Stomach (tissue), 8 donors: ENCODE measurements at regions not wholly inside any gene's neighbourhood (a gene's known extent, or its start where the extent isn't known, plus 50 kb on each side); places are given as distances from the start of the nearest gene placed in this dataset.

ENCODE experiments used
- DNase-seq, 2 donors: peaks; one replicate each; pipeline versions ENCODE4 v3.0.0 to v3.0.0-alpha.2; 2013 to 2019
- H3K27ac ChIP-seq, 5 donors: fragments of 200-600 bp in 4 of 5; sonication (generic) in 4 of 5; one replicate each; pipeline ENCODE4 v1.5.1; 2013 to 2019; ENCODE audit warnings: mild to moderate bottlenecking in 1 of 5, moderate library complexity in 1 of 5
- H3K27me3 ChIP-seq, 3 donors: fragments of 200-600 bp; sonication (generic); one replicate each; pipeline ENCODE4 v1.5.1; 2017 to 2019; ENCODE audit warnings: mixed run types in 1 of 3
- H3K36me3 ChIP-seq, 4 donors: fragments of 200-600 bp; sonication (generic); 1 replicate in 3 of 4; 2 replicates in 1 of 4; pipeline ENCODE4 v1.5.1; 2016 to 2019
- H3K4me1 ChIP-seq, 4 donors: fragments of 200-600 bp; sonication (generic); one replicate each; pipeline ENCODE4 v1.5.1; 2016 to 2019
- H3K4me3 ChIP-seq, 4 donors: fragments of 200-600 bp; sonication (generic) in 3 of 4; one replicate each; pipeline ENCODE4 v1.5.1; 2016 to 2019; ENCODE audit warnings: mild to moderate bottlenecking in 1 of 4
- H3K9me3 ChIP-seq, 4 donors: fragments of 200-600 bp; sonication (generic); one replicate each; pipeline ENCODE4 v1.5.1; 2016 to 2019
- EP300 ChIP-seq: sonication (generic); formaldehyde crosslinking; IDR thresholded peaks from one replicate; pipeline ENCODE4 v1.6.1; 2017; ENCODE audit warnings: antibody characterized with exemption
- POLR2A ChIP-seq, 4 donors: fragments of 450-650 bp; IDR thresholded peaks; one replicate each; pipeline ENCODE4 v1.6.1; 2016; ENCODE audit warnings: antibody characterized with exemption in 4 of 4, control low read depth in 2 of 4, mild to moderate bottlenecking in 1 of 4, moderate library complexity in 1 of 4
- POLR2AphosphoS5 ChIP-seq, 3 donors: sonication (generic); formaldehyde crosslinking; IDR thresholded peaks; one replicate each; pipeline ENCODE4 v1.6.1; 2016; ENCODE audit warnings: antibody characterized with exemption in 3 of 3
- WGBS, 5 donors: extraction: QIAGEN DNeasy Blood & Tissue Kit in 3 of 5; methylation state at CpG; one replicate each; pipeline versions ENCODE4 v1.1.5 to v1.1.7; 2013 to 2018; 5-methylcytosine and 5-hydroxymethylcytosine counted together
- intact Hi-C: fragments of 100-400 bp; cut with DNase I; formaldehyde crosslinking; loops from one replicate; pipeline ENCODE4 v1.15.1; 2023; ENCODE audit warnings: low total_unique reads
- TF ChIP-seq, protein P1 (sequence below), 7 experiments: fragments of 450-650 bp in 4 of 7; fragments of 200-600 bp in 3 of 7; sonication (generic) in 3 of 7; IDR thresholded peaks; one replicate each; pipeline ENCODE4 v1.5.1; 2016 to 2019; ENCODE audit warnings: antibody characterized with exemption in 7 of 7, control low read depth in 2 of 7, mild to moderate bottlenecking in 1 of 7
- donor health status: healthy with polysubstance abuse.
- donor health status: Bipolar disorder and iron deficiency.
- donor health status: healthy.

DNA sequence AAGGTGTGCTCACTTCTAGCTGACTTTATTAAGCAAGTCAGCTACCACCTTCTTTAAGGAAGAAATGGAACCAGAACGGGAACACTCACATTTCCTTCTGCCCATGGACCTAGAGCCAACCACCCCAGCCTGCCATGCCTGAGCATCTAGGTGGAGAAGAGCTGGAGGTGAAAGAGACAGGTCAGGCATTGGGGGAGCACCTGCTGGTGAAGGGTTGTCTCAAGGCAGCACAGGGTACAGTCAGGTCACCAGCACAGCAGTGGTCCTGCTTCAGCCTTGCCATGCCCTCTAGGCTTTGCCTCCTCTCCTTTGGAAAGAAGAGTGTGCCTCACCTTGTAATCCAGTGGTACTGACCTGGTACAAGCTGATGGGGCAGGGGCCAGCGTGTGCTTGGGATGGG, 107.9 kb downstream of the KCNF1 start:
- no peak overlapping the region for H3K4me3 ChIP-seq
- no peak for TF ChIP-seq EP300
- TF ChIP-seq POLR2AphosphoS5 (IDR thresholded peaks at IDR 0.05) = no peak
- TF ChIP-seq, protein P1, sequence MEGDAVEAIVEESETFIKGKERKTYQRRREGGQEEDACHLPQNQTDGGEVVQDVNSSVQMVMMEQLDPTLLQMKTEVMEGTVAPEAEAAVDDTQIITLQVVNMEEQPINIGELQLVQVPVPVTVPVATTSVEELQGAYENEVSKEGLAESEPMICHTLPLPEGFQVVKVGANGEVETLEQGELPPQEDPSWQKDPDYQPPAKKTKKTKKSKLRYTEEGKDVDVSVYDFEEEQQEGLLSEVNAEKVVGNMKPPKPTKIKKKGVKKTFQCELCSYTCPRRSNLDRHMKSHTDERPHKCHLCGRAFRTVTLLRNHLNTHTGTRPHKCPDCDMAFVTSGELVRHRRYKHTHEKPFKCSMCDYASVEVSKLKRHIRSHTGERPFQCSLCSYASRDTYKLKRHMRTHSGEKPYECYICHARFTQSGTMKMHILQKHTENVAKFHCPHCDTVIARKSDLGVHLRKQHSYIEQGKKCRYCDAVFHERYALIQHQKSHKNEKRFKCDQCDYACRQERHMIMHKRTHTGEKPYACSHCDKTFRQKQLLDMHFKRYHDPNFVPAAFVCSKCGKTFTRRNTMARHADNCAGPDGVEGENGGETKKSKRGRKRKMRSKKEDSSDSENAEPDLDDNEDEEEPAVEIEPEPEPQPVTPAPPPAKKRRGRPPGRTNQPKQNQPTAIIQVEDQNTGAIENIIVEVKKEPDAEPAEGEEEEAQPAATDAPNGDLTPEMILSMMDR (IDR thresholded peaks at IDR 0.05) = no peak
- no peak for TF ChIP-seq POLR2A (IDR thresholded peaks at IDR 0.05)
- 72 to 87% (median 85%) methylated on average over 2 of the region's 2 CpGs for WGBS, 5 donors
- H3K27me3 ChIP-seq = peaks cover 0 to 28% (median 0%) of the 10 kb centered on the region in 3 donors
- intact Hi-C loops = no loop called here
- no peak for DNase-seq
- H3K36me3 ChIP-seq = no peaks in the 10 kb centered on the region
- H3K4me1 ChIP-seq = peaks cover 0 to 7% (median 2%) of the 10 kb centered on the region in 4 donors
- no peak overlapping the region for H3K27ac ChIP-seq
- no peaks in the 10 kb centered on the region for H3K9me3 ChIP-seq

DNA sequence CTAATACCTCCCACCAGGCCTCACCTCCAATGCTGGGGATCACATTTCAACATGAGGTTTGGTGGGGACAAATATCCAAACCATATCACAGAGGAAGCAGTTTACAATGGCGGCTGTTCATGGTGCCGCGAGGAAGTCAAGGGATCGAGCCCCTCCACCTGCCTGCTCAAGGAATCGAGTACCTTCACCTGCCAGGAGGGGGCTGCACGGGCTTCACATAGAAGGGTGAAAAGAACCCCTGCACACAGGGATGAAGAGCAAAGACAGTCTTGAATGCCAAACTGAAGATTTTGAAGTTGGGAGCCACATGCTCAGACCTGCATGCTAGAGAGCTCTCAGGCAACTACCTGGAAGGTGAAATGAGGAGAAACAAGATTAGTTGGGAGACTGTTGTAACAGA, 110.3 kb downstream of the KCNF1 start:
- Histone ChIP-seq H3K36me3 (no peaks in the 10 kb centered on the region), H3K4me1 (peaks cover 0 to 7% (median 2%) of the 10 kb centered on the region in 4 donors), H3K27me3 (peaks cover 0 to 22% (median 0%) of the 10 kb centered on the region in 3 donors), H3K4me3 (no peak overlapping the region), H3K9me3 (no peaks in the 10 kb centered on the region), H3K27ac (no peak overlapping the region)
- intact Hi-C loops = no loop called here
- TF ChIP-seq EP300 (no peak), POLR2A (IDR thresholded peaks at IDR 0.05) (no peak), POLR2AphosphoS5 (IDR thresholded peaks at IDR 0.05) (no peak)
- TF ChIP-seq, protein P1 (IDR thresholded peaks at IDR 0.05) = no peak
- DNase-seq = peak in 1 of 2 donors; percentile 13
- 81 to 91% (median 88%) methylated on average over 6 of the region's 6 CpGs for WGBS, 5 donors

DNA sequence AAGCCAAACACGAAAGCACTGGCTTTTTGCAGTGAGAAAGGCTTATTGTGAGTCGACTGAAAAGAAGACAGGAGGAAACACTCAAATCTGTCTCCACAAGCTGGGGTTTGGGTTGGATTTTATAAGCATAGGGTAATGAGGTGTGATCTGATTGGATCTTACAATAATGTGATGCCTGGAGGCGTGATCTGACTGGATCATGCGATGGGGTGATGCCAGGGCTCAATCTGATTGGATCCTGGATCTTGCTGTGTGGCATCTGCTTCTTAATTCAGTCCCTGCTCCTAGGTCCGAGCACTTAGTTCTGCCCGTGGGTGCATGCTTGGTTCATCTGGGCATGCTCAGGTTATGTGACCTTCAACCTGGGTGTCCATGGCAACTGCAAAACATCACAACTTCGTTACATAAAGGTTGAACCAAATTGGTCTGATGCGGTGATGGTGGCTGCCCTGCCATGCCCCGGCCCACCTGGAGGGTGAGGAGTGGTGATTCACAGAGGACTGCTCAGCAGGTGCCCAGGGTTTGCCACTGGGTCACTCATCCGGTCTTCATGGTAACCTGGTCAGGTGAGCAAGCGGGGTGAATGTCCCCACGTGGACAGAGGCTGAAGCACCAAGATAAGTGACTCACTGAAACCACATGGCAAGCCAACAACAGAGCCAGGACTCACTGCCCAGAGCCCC, 111.0 kb downstream of the KCNF1 start:
- Histone ChIP-seq H3K27ac (no peak overlapping the region), H3K4me3 (no peak overlapping the region), H3K27me3 (peaks cover 0 to 16% (median 0%) of the 10 kb centered on the region in 3 donors), H3K36me3 (no peaks in the 10 kb centered on the region), H3K9me3 (no peaks in the 10 kb centered on the region), H3K4me1 (peaks cover 0 to 7% (median 2%) of the 10 kb centered on the region in 4 donors)
- intact Hi-C loops = no loop called here
- peak in 1 of 2 donors; percentile 17 for DNase-seq
- TF ChIP-seq POLR2AphosphoS5 (IDR thresholded peaks at IDR 0.05) = no peak
- TF ChIP-seq, protein P1 (IDR thresholded peaks at IDR 0.05) = no peak
- no peak for TF ChIP-seq POLR2A (IDR thresholded peaks at IDR 0.05)
- TF ChIP-seq EP300 = no peak
- WGBS, 5 donors = 76 to 84% (median 82%) methylated on average over 10 to 12 of the region's 12 CpGs

DNA sequence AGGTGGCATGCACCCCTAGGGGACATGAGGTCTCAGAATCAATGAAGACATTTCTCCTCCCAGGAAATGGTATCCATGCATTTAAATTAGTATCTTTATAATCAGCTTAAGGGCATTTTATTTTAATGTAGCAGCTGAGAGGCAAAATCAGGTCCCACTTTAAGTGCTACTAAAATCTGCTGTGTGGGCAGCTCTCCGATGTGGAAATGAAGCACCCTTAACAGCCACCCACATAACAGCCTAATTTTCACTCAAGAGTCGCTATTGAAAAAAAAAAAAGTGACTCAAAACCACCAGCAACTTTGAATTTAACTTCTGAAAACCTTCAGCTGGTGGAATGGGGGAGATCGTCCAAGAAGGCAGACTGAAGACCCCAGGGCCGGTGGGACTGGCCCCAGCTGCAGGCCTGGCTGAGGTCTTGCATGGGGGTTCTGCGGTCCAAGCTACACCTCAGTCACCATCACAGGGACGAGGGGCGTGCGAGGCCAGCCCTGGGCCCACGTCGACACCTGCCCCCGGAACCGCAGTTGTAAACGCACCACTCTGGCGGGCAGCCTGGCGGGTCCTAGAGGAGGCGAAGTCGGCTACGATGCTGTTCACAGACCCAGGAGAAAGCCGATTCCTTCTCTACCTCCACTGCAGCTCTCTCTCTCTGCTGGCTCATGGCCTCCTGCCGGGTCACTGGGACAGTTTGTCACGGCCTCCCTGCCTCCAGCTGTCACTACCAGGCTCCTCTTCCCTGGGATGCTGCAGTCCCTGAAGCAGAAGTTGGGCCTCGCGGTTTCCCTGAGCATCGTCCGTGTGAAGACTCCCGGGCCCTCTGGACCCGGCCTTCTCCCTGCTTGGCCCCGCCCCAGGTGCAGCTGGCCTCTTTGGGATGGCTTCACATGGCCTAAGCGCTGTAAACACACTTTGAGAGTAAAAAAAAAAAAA, 111.9 kb downstream of the KCNF1 start:
- peaks cover 0 to 7% (median 2%) of the 10 kb centered on the region in 4 donors for H3K4me1 ChIP-seq
- H3K4me3 ChIP-seq = no peak overlapping the region
- H3K36me3 ChIP-seq = no peaks in the 10 kb centered on the region
- TF ChIP-seq, protein P1 (IDR thresholded peaks at IDR 0.05) = no peak
- TF ChIP-seq POLR2A (IDR thresholded peaks at IDR 0.05) (no peak), EP300 (no peak), POLR2AphosphoS5 (IDR thresholded peaks at IDR 0.05) (no peak)
- H3K27me3 ChIP-seq = peaks cover 0 to 8% (median 0%) of the 10 kb centered on the region in 3 donors
- peak in 1 of 2 donors; percentile 26 for DNase-seq
- WGBS, 5 donors = 76 to 80% (median 79%) methylated on average over 29 of the region's 29 CpGs
- H3K27ac ChIP-seq = no peak overlapping the region
- intact Hi-C loops = no loop called here
- H3K9me3 ChIP-seq = no peaks in the 10 kb centered on the region
